CD8-positive, alpha-beta memory T cell (primary cell): ENCODE measurements at regions not wholly inside any gene's neighbourhood (a gene's known extent, or its start where the extent isn't known, plus 50 kb on each side); places are given as distances from the start of the nearest gene placed in this dataset.

Source experiments
- CTCF ChIA-PET: fragments of 350-600 bp; sonication (Branson Sonifier 250); formaldehyde crosslinking; loops from one replicate; lab custom pipeline; 2021; ENCODE audit warnings: antibody characterized with exemption; lab: Charles Lee
- POLR2A ChIA-PET: fragments of 350-600 bp; sonication (Branson Sonifier 250); formaldehyde crosslinking; loops from one replicate; lab custom pipeline; 2021; ENCODE audit warnings: antibody characterized with exemption; lab: Charles Lee
- DNase-seq, 5 donors: peaks; one replicate each; pipeline versions ENCODE4 v3.0.0 to v3.0.0-alpha.2; 2020 to 2022; ENCODE audit warnings: mixed read lengths in 1 of 5
- H3K27ac ChIP-seq: one replicate; pipeline ENCODE4 v1.7.0; 2013; ENCODE audit warnings: low read depth, mild to moderate bottlenecking, low read length, moderate library complexity
- H3K27me3 ChIP-seq: 2 replicates; pipeline ENCODE4 v1.7.0; 2013; ENCODE audit warnings: low read length, mild to moderate bottlenecking; ENCODE audit not compliant: insufficient read depth, poor library complexity, severe bottlenecking
- H3K36me3 ChIP-seq: 2 replicates; pipeline ENCODE4 v1.7.0; 2013; ENCODE audit warnings: mild to moderate bottlenecking, low read length, moderate library complexity; ENCODE audit not compliant: insufficient read depth
- H3K4me1 ChIP-seq: 2 replicates; pipeline ENCODE4 v1.7.0; 2013; ENCODE audit warnings: mild to moderate bottlenecking, low read length, moderate library complexity; ENCODE audit not compliant: insufficient read depth
- H3K4me3 ChIP-seq: 2 replicates; pipeline ENCODE4 v1.7.0; 2013; ENCODE audit warnings: mild to moderate bottlenecking, low read length
- H3K9me3 ChIP-seq: 2 replicates; pipeline ENCODE4 v1.7.0; 2013; ENCODE audit warnings: mild to moderate bottlenecking, low read length
- H3K27ac Mint-ChIP-seq, 8 donors: one replicate each; pipeline ENCODE4 v1.8.0; 2020 to 2021; ENCODE audit warnings: mixed read lengths in 8 of 8, mild to moderate bottlenecking in 6 of 8, inconsistent platforms in 3 of 8, moderate library complexity in 3 of 8
- H3K27me3 Mint-ChIP-seq, 2 donors: one replicate each; pipeline ENCODE4 v1.8.0; 2020 to 2021; ENCODE audit warnings: mixed read lengths in 2 of 2, mild to moderate bottlenecking in 1 of 2, moderate library complexity in 1 of 2
- H3K36me3 Mint-ChIP-seq, 3 donors: one replicate each; pipeline ENCODE4 v1.8.0; 2020 to 2021; ENCODE audit warnings: mixed read lengths in 3 of 3, inconsistent platforms in 1 of 3, mild to moderate bottlenecking in 1 of 3
- H3K4me1 Mint-ChIP-seq, 3 donors: one replicate each; pipeline ENCODE4 v1.8.0; 2020 to 2021; ENCODE audit warnings: mixed read lengths in 3 of 3, inconsistent platforms in 1 of 3, mild to moderate bottlenecking in 1 of 3
- H3K4me3 Mint-ChIP-seq, 7 donors: one replicate each; pipeline ENCODE4 v1.8.0; 2020 to 2021; ENCODE audit warnings: mixed read lengths in 7 of 7, mild to moderate bottlenecking in 6 of 7, moderate library complexity in 4 of 7, inconsistent platforms in 2 of 7
- H3K9me3 Mint-ChIP-seq, 5 donors: one replicate each; pipeline ENCODE4 v1.8.0; 2020 to 2022; ENCODE audit warnings: mixed read lengths in 5 of 5, mild to moderate bottlenecking in 3 of 5, moderate library complexity in 2 of 5, inconsistent platforms in 1 of 5

DNA sequence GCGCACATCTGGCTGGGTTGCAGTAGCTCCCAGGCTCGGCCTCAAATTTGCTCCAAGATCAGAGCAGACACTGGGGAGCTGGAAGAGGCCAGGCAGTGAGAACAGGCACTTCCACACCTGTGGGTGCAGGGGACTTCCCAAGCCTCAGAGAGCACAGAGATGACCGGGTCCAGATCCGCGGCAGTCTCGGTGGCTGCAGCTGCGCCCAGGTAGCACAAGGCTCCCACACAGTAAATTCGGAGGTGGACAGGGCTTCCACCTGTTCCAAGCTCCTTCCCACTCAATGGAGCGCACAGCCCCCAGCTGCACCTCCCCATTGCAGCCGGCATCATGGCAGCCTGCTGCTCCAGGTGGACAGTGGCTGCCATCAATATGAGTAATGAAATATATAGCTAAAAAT, 1417.4 kb upstream of the SLC10A2 start:
- CTCF ChIA-PET: no interaction called here
- POLR2A ChIA-PET: no interaction called here
- Histone ChIP-seq H3K9me3 (no peaks in the 10 kb centered on the region), H3K4me3 (no peak overlapping the region), H3K4me1 (no peaks in the 10 kb centered on the region), H3K36me3 (no peaks in the 10 kb centered on the region), H3K27me3 (no peaks in the 10 kb centered on the region), H3K27ac (no peak overlapping the region)
- Mint-ChIP-seq H3K4me1 (no peaks in the 10 kb centered on the region), H3K27me3 (no peaks in the 10 kb centered on the region), H3K36me3 (no peaks in the 10 kb centered on the region), H3K9me3 (peaks cover 4 to 18% (median 10%) of the 10 kb centered on the region in 5 donors), H3K4me3 (no peak overlapping the region), H3K27ac (no peak overlapping the region)
- DNase-seq: no peak

DNA sequence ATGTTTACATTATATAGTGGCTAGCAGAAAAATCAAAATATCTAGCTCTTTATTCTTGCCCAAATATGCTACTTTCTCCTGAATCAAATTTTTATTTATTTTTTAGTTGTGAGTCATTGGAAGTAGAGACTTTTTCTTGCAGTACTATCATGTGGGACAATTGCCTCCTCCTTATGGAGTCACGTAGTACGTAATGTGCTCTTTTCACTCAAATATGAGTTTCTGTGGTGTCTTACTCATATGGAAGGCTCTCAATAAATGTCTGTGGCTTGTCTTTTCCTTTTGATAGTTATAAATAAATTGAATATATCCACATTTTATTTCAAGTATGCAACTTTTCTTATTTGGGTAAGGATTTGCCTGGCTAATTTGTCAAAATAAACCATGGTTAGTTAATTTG, 1411.0 kb upstream of the SLC10A2 start:
- ChIA-PET CTCF (no interaction called here), POLR2A (no interaction called here)
- Histone ChIP-seq H3K4me1 (no peaks in the 10 kb centered on the region), H3K27me3 (no peaks in the 10 kb centered on the region), H3K4me3 (no peak overlapping the region), H3K9me3 (no peaks in the 10 kb centered on the region), H3K27ac (no peak overlapping the region), H3K36me3 (no peaks in the 10 kb centered on the region)
- no peak for DNase-seq
- Mint-ChIP-seq H3K36me3 (no peaks in the 10 kb centered on the region), H3K27ac (no peak overlapping the region), H3K4me3 (no peak overlapping the region), H3K4me1 (no peaks in the 10 kb centered on the region), H3K27me3 (no peaks in the 10 kb centered on the region), H3K9me3 (peaks cover 6 to 39% (median 14%) of the 10 kb centered on the region in 5 donors)

DNA sequence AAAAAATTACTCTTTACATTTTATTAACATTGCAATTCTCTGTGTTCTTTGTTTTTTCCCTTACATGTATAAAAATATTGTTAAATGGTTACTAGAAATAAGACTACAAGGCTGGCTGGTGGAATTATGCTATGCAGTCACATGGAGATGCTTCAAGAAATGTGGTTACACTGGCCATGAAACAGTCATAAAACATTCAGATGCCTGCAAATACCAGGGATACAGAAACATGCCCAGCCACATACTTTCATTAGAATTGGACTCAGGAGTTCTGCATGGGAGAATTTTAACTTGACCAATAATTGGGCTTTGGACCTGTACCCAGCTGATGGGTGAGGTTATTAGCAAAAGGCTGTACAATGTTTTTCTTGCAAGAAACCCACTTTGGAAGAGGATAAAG, 1407.7 kb upstream of the SLC10A2 start:
- peaks cover 6 to 31% (median 13%) of the 10 kb centered on the region in 5 donors for H3K9me3 Mint-ChIP-seq
- H3K4me3 ChIP-seq: no peak overlapping the region
- H3K36me3 ChIP-seq: no peaks in the 10 kb centered on the region
- no peaks in the 10 kb centered on the region for H3K4me1 Mint-ChIP-seq
- H3K4me3 Mint-ChIP-seq: no peak overlapping the region
- no peaks in the 10 kb centered on the region for H3K36me3 Mint-ChIP-seq
- CTCF ChIA-PET: no interaction called here
- no peaks in the 10 kb centered on the region for H3K27me3 Mint-ChIP-seq
- H3K27ac ChIP-seq: no peak overlapping the region
- no peaks in the 10 kb centered on the region for H3K4me1 ChIP-seq
- no peaks in the 10 kb centered on the region for H3K9me3 ChIP-seq
- DNase-seq: no peak
- H3K27ac Mint-ChIP-seq: no peak overlapping the region
- H3K27me3 ChIP-seq: no peaks in the 10 kb centered on the region
- POLR2A ChIA-PET: no interaction called here

DNA sequence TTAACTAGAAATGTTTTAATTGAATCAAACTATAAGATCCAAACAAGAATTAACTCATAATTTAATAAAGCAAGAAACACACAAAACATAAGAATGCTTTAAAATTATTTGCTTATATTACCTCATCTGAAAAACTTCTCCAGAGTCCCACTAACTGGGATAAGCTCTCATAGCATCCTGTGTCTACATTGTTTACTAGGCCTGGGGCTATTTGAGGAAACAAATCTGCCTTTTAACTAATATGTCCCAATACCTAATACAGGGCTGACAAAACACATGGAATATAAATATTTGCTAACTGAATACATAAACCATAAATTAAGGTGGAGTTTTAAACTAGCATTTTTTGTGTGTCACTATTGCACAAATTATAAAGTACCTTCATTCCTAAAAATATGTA, 1399.8 kb upstream of the SLC10A2 start:
- no peaks in the 10 kb centered on the region for H3K9me3 ChIP-seq
- H3K27ac ChIP-seq: no peak overlapping the region
- no peak overlapping the region for H3K4me3 Mint-ChIP-seq
- peaks cover 2 to 16% (median 4%) of the 10 kb centered on the region in 5 donors for H3K9me3 Mint-ChIP-seq
- H3K36me3 Mint-ChIP-seq: no peaks in the 10 kb centered on the region
- H3K4me3 ChIP-seq: no peak overlapping the region
- no peaks in the 10 kb centered on the region for H3K4me1 Mint-ChIP-seq
- H3K27me3 ChIP-seq: no peaks in the 10 kb centered on the region
- H3K36me3 ChIP-seq: no peaks in the 10 kb centered on the region
- no peaks in the 10 kb centered on the region for H3K4me1 ChIP-seq
- no peak overlapping the region for H3K27ac Mint-ChIP-seq
- POLR2A ChIA-PET: no interaction called here
- CTCF ChIA-PET: no interaction called here
- DNase-seq: no peak
- no peaks in the 10 kb centered on the region for H3K27me3 Mint-ChIP-seq

DNA sequence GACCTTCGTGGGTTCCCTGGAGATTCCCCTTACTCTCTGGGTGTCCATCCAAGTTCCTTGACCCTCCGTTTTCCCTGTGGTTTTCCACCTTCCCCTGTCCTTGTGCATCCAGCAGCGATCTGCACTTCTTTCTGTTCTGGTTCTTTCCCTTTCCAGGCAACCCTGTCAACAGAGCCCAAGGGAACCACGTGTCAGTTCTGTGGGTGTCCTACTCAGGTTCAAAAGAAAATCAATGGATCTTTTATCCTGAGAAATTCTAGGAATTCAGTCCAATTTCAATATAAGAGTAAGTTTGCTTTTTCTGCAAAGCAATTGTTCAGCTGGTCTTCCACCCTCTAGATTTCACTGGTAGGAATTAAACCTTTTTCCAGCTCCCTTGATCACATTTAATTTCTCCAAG, 1394.8 kb upstream of the SLC10A2 start:
- Mint-ChIP-seq H3K9me3 (peaks cover 2 to 23% (median 8%) of the 10 kb centered on the region in 5 donors), H3K36me3 (no peaks in the 10 kb centered on the region), H3K27ac (no peak overlapping the region), H3K27me3 (no peaks in the 10 kb centered on the region), H3K4me1 (no peaks in the 10 kb centered on the region), H3K4me3 (no peak overlapping the region)
- no peaks in the 10 kb centered on the region for H3K9me3 ChIP-seq
- CTCF ChIA-PET: no interaction called here
- no peak overlapping the region for H3K27ac ChIP-seq
- no peaks in the 10 kb centered on the region for H3K4me1 ChIP-seq
- H3K36me3 ChIP-seq: no peaks in the 10 kb centered on the region
- no peak for DNase-seq
- H3K4me3 ChIP-seq: no peak overlapping the region
- POLR2A ChIA-PET: no interaction called here
- no peaks in the 10 kb centered on the region for H3K27me3 ChIP-seq

DNA sequence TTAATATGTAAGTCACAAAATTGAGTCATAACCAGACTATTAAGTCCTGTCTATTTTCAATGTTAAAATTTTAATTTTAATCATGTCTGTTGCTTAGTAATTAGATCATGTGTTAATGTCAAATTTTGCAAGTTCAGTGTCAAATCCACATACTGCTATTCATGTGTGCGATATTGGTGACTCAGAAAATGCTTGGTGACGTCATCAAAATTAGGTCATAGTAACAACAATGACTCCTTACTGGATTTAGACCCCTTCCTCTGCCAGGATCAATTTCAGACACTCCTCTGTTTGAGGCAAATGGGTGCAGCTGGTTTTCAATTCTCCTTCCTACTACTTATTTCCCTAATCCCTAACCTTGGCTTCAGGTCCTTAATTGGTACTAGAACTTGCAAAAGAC, 1394.3 kb upstream of the SLC10A2 start:
- CTCF ChIA-PET: no interaction called here
- no peak for DNase-seq
- no peaks in the 10 kb centered on the region for H3K36me3 Mint-ChIP-seq
- no peaks in the 10 kb centered on the region for H3K27me3 Mint-ChIP-seq
- Histone ChIP-seq H3K4me3 (no peak overlapping the region), H3K9me3 (no peaks in the 10 kb centered on the region), H3K27me3 (no peaks in the 10 kb centered on the region), H3K4me1 (no peaks in the 10 kb centered on the region), H3K36me3 (no peaks in the 10 kb centered on the region), H3K27ac (no peak overlapping the region)
- no peak overlapping the region for H3K4me3 Mint-ChIP-seq
- no peaks in the 10 kb centered on the region for H3K4me1 Mint-ChIP-seq
- no peak overlapping the region for H3K27ac Mint-ChIP-seq
- POLR2A ChIA-PET: no interaction called here
- H3K9me3 Mint-ChIP-seq: peaks cover 2 to 23% (median 8%) of the 10 kb centered on the region in 5 donors

DNA sequence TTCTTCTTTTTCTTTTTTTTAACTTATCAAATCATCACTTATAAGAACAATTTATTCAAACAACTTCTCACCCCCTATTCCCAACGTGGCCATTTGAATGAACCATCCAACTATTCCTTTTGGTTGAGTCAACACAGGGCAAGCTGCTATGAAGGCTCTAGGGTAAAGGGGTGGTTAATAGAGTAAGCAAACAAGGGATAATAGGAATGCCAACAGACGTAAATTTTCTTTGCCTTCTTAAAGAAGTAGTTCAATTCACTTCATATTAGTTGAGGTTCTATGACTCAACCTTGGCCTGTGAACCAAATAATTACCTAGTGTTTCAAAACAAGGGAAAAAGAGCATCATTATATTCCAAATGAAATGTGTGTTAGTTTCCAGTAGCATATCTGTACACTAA, 1383.8 kb upstream of the SLC10A2 start:
- no peaks in the 10 kb centered on the region for H3K27me3 Mint-ChIP-seq
- H3K4me3 Mint-ChIP-seq: no peak overlapping the region

DNA sequence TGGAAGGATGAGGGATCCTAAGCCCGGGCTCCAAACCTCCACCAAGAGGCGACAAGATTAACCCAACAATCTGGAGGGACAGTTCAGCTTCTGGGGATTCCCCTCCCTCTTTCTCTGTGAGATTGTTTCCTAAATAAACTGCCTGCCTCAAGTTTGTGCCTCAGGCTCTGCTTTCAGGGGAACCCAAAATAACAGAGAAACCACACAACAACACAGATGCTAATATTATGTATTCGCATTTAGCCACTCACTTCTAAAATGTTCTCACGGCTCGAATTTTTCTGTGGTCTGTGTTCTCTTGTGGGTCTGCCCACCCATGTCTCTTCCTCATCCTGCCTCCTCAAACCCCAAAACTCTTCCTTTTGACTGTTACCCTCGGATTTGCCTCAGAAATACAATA, 1381.1 kb upstream of the SLC10A2 start:
- Histone ChIP-seq H3K4me1 (no peaks in the 10 kb centered on the region), H3K36me3 (no peaks in the 10 kb centered on the region), H3K4me3 (no peak overlapping the region), H3K9me3 (no peaks in the 10 kb centered on the region), H3K27me3 (no peaks in the 10 kb centered on the region), H3K27ac (no peak overlapping the region)
- no peaks in the 10 kb centered on the region for H3K27me3 Mint-ChIP-seq
- no peak for DNase-seq
- no peaks in the 10 kb centered on the region for H3K4me1 Mint-ChIP-seq
- no peak overlapping the region for H3K27ac Mint-ChIP-seq
- ChIA-PET CTCF (no interaction called here), POLR2A (no interaction called here)
- H3K4me3 Mint-ChIP-seq: no peak overlapping the region
- peaks cover 3 to 43% (median 17%) of the 10 kb centered on the region in 5 donors for H3K9me3 Mint-ChIP-seq
- H3K36me3 Mint-ChIP-seq: peaks cover 0 to 2% (median 0%) of the 10 kb centered on the region in 3 donors

More for the DNA sequence above, 1383.8 kb upstream of the SLC10A2 start:
- ChIA-PET POLR2A (no interaction called here), CTCF (no interaction called here)
- Mint-ChIP-seq H3K4me1 (no peaks in the 10 kb centered on the region), H3K36me3 (no peaks in the 10 kb centered on the region), H3K27ac (no peak overlapping the region), H3K9me3 (peaks cover 11 to 38% (median 15%) of the 10 kb centered on the region in 5 donors)
- no peaks in the 10 kb centered on the region for H3K36me3 ChIP-seq
- DNase-seq: no peak
- no peaks in the 10 kb centered on the region for H3K4me1 ChIP-seq
- H3K27ac ChIP-seq: no peak overlapping the region
- no peak overlapping the region for H3K4me3 ChIP-seq
- H3K27me3 ChIP-seq: no peaks in the 10 kb centered on the region
- H3K9me3 ChIP-seq: no peaks in the 10 kb centered on the region

DNA sequence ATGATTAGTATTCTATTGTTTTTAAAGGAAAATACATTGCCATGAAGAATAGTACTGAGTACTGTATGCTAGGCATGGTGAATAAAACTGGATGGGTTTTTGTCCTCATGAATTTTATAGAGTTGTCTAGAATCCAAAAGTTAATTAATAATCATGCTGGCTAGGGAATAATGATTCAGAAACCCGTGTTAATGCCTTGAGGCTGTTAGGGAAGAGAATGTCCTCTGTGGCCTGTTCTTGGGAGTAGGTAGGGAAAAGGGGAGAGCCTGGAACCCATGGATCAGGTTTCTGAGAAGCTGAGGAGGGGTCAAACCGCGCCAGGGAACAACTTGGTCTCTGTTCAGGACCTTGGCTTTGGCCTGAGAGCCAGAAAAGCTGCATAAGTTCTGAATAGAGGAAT, 1376.3 kb upstream of the SLC10A2 start:
- POLR2A ChIA-PET: no interaction called here
- Histone ChIP-seq H3K4me1 (no peaks in the 10 kb centered on the region), H3K4me3 (no peak overlapping the region), H3K27me3 (no peaks in the 10 kb centered on the region), H3K27ac (no peak overlapping the region), H3K9me3 (no peaks in the 10 kb centered on the region), H3K36me3 (no peaks in the 10 kb centered on the region)
- no peak overlapping the region for H3K4me3 Mint-ChIP-seq
- no peaks in the 10 kb centered on the region for H3K27me3 Mint-ChIP-seq
- no peaks in the 10 kb centered on the region for H3K4me1 Mint-ChIP-seq
- H3K36me3 Mint-ChIP-seq: peaks cover 0 to 2% (median 0%) of the 10 kb centered on the region in 3 donors
- peaks cover 3 to 25% (median 13%) of the 10 kb centered on the region in 5 donors for H3K9me3 Mint-ChIP-seq
- CTCF ChIA-PET: no interaction called here
- no peak for DNase-seq
- no peak overlapping the region for H3K27ac Mint-ChIP-seq
